GM21576 (cell line): ENCODE measurements at regions not wholly inside any gene's neighbourhood (a gene's known extent, or its start where the extent isn't known, plus 50 kb on each side); places are given as distances from the start of the nearest gene placed in this dataset.
"Not testable (repeated sequence)": the region's sequence is repeated elsewhere in the genome, so short reads cannot be mapped to it uniquely, and the experiment has no call there.

Source experiments
- ATAC-seq: cut with Tn5 transposase; IDR thresholded peaks from one replicate; pipeline ENCODE4 v1.9.1; 2021; ENCODE audit warnings: mild to moderate bottlenecking, moderate library complexity; ENCODE audit not compliant: unreplicated experiment

DNA sequence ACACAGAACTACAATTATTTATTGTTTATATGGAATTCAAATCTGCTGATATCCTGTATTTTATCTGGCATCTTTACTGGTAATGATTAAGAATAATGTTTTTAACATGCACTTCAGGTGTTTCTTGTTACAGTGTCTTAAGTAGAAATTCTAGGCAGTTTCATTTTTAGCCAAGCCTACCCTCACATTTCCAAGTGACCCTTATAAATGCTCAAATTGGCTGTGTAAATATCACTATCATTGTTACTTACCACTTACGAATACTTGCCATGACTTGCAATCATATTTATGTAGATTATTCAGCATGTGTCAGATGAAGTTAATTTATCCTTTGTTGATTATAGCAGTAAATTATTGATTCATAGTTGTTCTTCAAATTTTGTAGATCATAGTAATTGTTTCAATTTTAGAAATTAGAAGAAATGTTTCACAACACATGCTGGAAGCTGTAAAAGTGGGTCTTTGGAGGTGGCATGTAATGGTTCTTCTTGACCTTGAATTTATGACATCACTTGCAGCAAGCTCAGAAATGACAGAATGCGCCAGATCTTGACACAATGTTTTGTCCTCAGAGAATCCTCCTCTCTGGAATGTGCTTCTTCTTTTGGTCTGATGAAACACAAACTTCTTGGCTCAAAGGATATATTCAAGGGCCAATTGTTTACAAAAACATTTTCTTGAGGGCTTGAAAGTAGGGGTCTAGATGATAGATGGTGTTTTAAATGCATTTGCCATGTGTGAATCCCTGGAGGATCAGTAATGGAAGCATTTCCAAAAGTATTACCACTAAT, 471.8 kb downstream of the COL12A1 start:
- no peak for ATAC-seq

DNA sequence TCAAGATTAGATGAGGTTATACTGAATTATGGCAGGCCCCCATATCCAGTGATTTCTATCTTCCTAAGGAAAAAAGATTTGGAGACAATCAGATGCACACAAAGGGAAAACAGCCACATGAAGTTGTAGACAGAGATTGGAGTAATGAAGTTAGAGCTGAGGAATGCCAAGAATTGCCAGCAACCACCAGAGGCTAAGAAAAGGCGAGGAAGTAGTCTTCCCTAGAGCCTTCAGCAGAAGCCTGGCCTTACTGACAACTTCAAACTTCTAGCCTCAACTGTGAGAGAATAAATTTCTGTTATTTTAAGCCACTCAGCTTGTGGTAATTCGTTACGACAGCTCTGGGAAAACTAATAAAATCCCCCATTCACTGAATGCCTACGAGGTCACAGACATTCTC, 473.9 kb downstream of the COL12A1 start:
- ATAC-seq, result no peak

DNA sequence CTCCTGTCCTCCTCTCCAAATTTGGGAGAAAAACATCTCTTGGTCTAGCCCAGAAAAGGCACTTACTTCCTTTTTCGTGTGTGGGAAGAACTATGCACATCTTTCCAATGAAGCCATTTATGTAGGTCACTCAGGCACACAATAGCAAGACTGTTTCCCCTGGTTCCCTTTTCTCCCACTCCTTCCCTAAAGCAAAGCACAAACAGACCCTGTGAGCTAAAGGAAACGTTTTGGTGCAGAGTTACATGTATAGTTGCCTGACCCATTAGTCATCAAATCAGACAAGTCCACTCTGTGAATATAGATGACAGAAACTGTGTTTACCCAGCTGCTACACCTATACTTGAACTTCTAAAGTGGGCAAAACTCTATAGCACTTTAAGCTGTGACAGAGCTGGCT, 474.6 kb downstream of the COL12A1 start:
- ATAC-seq, result no peak

- no peak for ATAC-seq
These were observed 484.9 kb downstream of the COL12A1 start for GRCh38 chr6:74720923-74721322.

- no peak for ATAC-seq
These were observed 488.3 kb downstream of the COL12A1 start for GRCh38 chr6:74717591-74717990.

- no peak for ATAC-seq
These were observed 490.3 kb downstream of the COL12A1 start for GRCh38 chr6:74715355-74716085.

GRCh38 chr6:74713941-74714340, 491.9 kb downstream of the COL12A1 start:
- no peak for ATAC-seq

DNA sequence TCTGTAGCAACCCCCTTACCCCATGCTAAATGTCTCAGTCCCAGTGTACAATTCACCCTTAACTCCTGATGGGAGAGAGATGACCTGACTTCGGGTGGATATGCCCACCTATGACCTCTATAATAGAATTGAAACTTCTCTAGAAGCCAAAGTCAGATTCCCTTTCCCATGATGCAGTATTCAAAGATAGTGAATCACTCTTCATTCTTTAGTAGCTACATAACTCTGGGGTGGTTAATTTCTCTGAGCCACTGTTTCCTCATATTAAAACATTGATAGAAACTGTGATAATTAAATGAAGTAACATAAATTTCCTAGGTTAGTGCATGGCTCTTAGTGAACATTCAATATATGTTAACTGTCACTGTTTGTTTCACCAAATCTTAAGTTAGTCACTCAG, 500.4 kb downstream of the COL12A1 start:
- ATAC-seq, result no peak

GRCh38 chr6:74704540-74704939, 501.3 kb downstream of the COL12A1 start:
- not testable (repeated sequence) for ATAC-seq

GRCh38 chr6:74690365-74690764, 515.5 kb downstream of the COL12A1 start:
- no peak for ATAC-seq

DNA sequence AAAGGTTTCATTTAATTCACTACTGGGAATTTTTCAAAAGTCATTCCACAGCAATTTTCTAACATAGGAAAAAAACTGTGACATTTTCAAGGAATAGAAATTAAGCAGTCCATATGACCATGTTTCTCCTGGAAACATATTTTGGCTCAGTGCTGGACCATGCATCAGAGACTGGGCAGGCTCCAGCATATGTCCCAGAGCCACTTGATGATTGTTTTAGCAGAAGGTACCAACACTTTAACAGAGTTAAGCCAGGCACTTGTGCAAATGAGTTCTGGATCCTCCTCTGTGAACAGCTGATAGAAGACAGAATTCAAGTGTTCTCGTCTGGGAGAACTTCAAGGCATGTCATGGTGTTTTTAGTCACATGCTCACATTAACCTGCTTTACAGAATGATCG, 516.3 kb downstream of the COL12A1 start:
- no peak for ATAC-seq

- no peak for ATAC-seq
These were observed 528.4 kb downstream of the COL12A1 start for GRCh38 chr6:74677463-74677862.

DNA sequence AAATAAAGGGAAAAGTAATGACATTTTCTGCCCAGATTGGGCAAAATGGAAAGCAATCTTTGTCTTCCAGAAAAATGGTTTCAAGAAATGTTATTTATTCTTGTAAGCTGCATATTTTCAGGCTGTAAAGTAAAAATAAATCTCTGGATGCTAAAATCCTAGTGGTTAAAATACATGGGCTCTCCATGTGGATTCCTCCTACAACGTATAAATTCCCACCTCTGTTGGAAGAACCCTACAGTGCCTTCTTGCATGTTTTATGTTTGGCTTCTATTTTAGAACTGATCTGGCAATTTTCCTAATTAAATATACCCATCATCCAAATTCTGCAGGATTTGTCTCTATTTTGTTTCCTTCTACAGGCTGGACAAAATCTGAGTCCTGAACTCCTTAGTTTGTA, 528.9 kb downstream of the COL12A1 start:
- no peak for ATAC-seq

GRCh38 chr6:74674377-74674776, 531.5 kb downstream of the COL12A1 start:
- ATAC-seq, result no peak

GRCh38 chr6:74671558-74672025, 534.3 kb downstream of the COL12A1 start:
- no peak for ATAC-seq

DNA sequence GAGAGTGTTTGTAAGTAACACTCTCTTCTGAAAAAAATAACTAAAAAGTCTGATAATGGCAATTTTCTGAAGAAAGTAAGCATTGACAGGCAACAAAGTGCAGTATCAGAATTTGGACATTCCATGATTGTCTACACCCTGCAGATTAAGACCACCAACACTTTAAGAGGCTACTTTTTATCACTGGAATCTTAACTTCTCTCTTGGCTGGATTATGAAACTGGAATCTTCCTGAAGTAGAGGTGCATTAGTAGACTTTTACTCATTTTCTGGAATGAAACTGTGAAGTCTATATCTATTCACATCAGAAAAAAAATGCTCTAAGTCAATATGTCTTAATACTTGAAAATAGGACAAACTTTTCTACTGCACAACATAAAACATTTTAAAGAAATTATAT, 547.5 kb downstream of the COL12A1 start:
- ATAC-seq, result no peak

DNA sequence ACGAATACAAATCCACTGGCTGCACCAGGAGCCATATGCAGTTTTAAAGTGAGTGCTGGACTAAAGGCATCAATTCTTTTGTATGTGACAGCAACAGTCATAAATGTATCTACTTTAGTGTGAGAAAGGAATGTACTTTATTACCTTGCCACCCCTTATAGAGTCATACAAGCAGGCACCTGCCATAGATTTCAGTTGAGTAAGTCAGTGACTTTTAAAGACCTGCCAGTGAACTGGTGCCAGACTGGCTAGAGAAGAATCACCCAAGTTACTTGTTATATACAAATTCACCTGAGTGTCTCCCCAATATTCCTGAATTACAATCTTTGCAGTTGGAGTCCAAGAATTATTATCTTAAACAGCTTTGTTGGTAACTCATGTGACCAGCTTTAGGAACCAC, 547.9 kb downstream of the COL12A1 start:
- ATAC-seq, result no peak

GRCh38 chr6:74657011-74657410, 548.8 kb downstream of the COL12A1 start:
- no peak for ATAC-seq

DNA sequence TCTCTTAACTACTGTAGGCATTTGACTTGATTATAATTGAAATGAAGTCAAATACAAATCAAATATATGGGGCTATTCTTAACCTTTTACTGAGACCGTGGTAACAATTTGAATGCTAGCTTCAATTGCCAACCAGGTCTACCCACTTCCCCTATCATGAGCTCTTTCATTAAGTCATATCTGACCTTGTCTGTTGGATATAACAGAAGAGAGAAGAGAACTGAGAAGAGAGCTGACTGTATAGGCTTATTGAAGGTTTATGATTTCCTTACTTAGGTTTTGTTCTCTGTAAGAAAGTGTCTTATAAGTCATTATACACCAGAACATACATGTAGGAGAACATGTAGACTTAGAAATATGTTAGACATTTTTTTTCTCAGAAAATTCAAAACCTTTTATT, 549.4 kb downstream of the COL12A1 start:
- ATAC-seq, result no peak

- no peak for ATAC-seq
These were observed 551.6 kb downstream of the COL12A1 start for GRCh38 chr6:74654296-74654695.

DNA sequence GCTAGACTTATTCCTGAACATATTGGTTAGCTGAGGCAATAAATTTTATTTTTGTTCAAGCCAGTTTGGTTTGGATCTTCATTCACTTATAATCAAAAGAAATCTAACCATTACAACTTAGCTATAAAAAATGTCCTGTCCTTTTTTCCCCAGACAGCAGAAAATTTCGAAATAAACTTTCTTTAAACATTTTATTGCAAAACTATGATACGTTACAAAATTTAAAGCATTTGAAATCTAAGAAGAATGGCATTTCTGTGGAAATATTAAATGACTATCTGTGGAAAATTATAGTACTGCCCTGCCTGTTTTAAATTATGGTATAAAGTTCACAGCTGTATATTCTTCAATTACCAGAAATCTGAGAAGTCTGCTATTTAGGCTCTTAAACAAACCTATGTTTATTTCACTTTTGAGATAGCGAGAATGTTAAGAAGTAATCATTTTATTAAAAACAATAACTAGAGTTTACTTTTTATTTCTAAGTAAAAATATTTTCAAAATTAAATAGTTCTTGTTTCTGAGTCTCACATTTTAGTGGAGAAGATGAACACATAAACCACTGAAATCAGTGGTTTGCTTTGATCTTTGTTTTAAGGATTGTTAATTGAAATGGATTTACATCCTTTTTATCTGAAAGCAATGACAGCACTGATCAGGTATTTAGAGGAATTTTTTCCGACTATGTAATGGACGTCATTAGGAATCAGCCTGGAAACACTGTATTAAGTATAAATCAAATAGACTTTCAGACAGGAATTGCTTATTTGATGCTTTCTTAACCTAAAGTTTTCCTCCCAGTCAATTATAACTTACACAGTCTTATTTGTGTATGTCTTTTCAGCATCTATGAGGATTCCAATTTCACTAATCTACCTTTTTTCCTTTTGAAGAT, 553.7 kb downstream of the COL12A1 start:
- no peak for ATAC-seq
